Liver (tissue), 8 donors: ENCODE measurements at regions not wholly inside any gene's neighbourhood (a gene's known extent, or its start where the extent isn't known, plus 50 kb on each side); places are given as distances from the start of the nearest gene placed in this dataset.

Source experiments
- DNase-seq: peaks from one replicate; pipeline ENCODE4 v3.0.0-alpha.2; 2017; ENCODE audit warnings: low spot score
- H3K27ac ChIP-seq, 2 donors: one replicate each; pipeline ENCODE4 v1.7.0; 2013; ENCODE audit warnings: inconsistent platforms in 2 of 2, low read length in 2 of 2, control low read depth in 1 of 2, low read depth in 1 of 2, mild to moderate bottlenecking in 1 of 2
- H3K27me3 ChIP-seq, 4 donors: one replicate each; pipeline versions ENCODE4 v1.6.1 to v1.7.0; 2013; ENCODE audit warnings: low read length in 3 of 4, inconsistent platforms in 1 of 4, mild to moderate bottlenecking in 1 of 4, moderate library complexity in 1 of 4; ENCODE audit not compliant: control insufficient read depth in 4 of 4, insufficient read depth in 4 of 4
- H3K36me3 ChIP-seq, 4 donors: one replicate each; pipeline versions ENCODE4 v1.6.1 to v1.7.0; 2013; ENCODE audit warnings: low read length in 3 of 4, mild to moderate bottlenecking in 3 of 4, low read depth in 1 of 4, moderate library complexity in 1 of 4; ENCODE audit not compliant: control insufficient read depth in 4 of 4, insufficient read depth in 3 of 4
- H3K4me1 ChIP-seq, 4 donors: one replicate each; pipeline versions ENCODE4 v1.6.1 to v1.7.0; 2013; ENCODE audit warnings: low read length in 3 of 4, mild to moderate bottlenecking in 3 of 4, moderate library complexity in 1 of 4; ENCODE audit not compliant: control insufficient read depth in 4 of 4, insufficient read depth in 4 of 4
- H3K4me3 ChIP-seq, 3 donors: one replicate each; pipeline versions ENCODE4 v1.6.1 to v1.7.0; 2013; ENCODE audit warnings: low read length in 3 of 3, control low read depth in 1 of 3, low read depth in 1 of 3, mild to moderate bottlenecking in 1 of 3
- H3K9ac ChIP-seq, 2 donors: one replicate each; pipeline ENCODE4 v1.7.0; 2013; ENCODE audit warnings: low read length in 2 of 2, mild to moderate bottlenecking in 2 of 2, moderate library complexity in 2 of 2, control low read depth in 1 of 2, low read depth in 1 of 2
- H3K9me3 ChIP-seq, 4 donors: one replicate each; pipeline versions ENCODE4 v1.6.1 to v1.7.0; 2013; ENCODE audit warnings: low read length in 3 of 4; ENCODE audit not compliant: control insufficient read depth in 4 of 4
- ATF3 ChIP-seq: IDR thresholded peaks from 2 replicates; pipeline ENCODE4 v1.6.1; 2016; ENCODE audit warnings: antibody characterized with exemption
- CTCF ChIP-seq: fragments of 150-350 bp; IDR thresholded peaks from 2 replicates; pipeline ENCODE4 v1.5.1; 2017; ENCODE audit warnings: improper control_type of control experiment, low read depth, low read length; ENCODE audit not compliant: missing input control
- EGR1 ChIP-seq, 2 donors: IDR thresholded peaks; 2 replicates each; pipeline ENCODE4 v1.6.1; 2016 to 2018; ENCODE audit warnings: antibody characterized with exemption in 2 of 2, low read depth in 2 of 2
- FOXA1 ChIP-seq: IDR thresholded peaks from 2 replicates; pipeline ENCODE4 v1.6.1; 2016; ENCODE audit warnings: antibody characterized with exemption
- FOXA2 ChIP-seq: IDR thresholded peaks from 2 replicates; pipeline ENCODE4 v1.6.1; 2016; ENCODE audit warnings: antibody characterized with exemption
- GABPA ChIP-seq, 2 donors: IDR thresholded peaks in 1 of 2; conservative IDR thresholded peaks in 1 of 2; 2 replicates each; pipeline ENCODE4 v1.6.1; 2016; ENCODE audit warnings: antibody characterized with exemption in 2 of 2, mild to moderate bottlenecking in 1 of 2, moderate library complexity in 1 of 2
- HNF4A ChIP-seq, 2 donors: conservative IDR thresholded peaks; 2 replicates each; pipeline ENCODE4 v1.6.1; 2016; ENCODE audit warnings: antibody characterized with exemption in 2 of 2, mild to moderate bottlenecking in 2 of 2
- HNF4G ChIP-seq: IDR thresholded peaks from 2 replicates; pipeline ENCODE4 v1.6.1; 2016; ENCODE audit warnings: antibody characterized with exemption
- JUND ChIP-seq, 2 donors: IDR thresholded peaks; 2 replicates each; pipeline ENCODE4 v1.6.1; 2016; ENCODE audit warnings: antibody characterized with exemption in 2 of 2
- MAX ChIP-seq: IDR thresholded peaks from 2 replicates; pipeline ENCODE4 v1.6.1; 2016; ENCODE audit warnings: antibody characterized with exemption
- NR2F2 ChIP-seq: IDR thresholded peaks from 2 replicates; pipeline ENCODE4 v1.6.1; 2016; ENCODE audit warnings: antibody characterized with exemption
- RAD21 ChIP-seq, 2 donors: IDR thresholded peaks; 2 replicates each; pipeline ENCODE4 v1.6.1; 2016; ENCODE audit warnings: antibody characterized with exemption in 2 of 2, mild to moderate bottlenecking in 2 of 2
- REST ChIP-seq: IDR thresholded peaks from 2 replicates; pipeline ENCODE4 v1.6.1; 2016; ENCODE audit warnings: antibody characterized with exemption, mild to moderate bottlenecking
- RXRA ChIP-seq, 2 donors: IDR thresholded peaks; 2 replicates each; pipeline ENCODE4 v1.6.1; 2017 to 2018; ENCODE audit warnings: antibody characterized with exemption in 2 of 2, mild to moderate bottlenecking in 1 of 2
- SP1 ChIP-seq: IDR thresholded peaks from 2 replicates; pipeline ENCODE4 v1.6.1; 2018; ENCODE audit warnings: antibody characterized with exemption, mild to moderate bottlenecking
- TAF1 ChIP-seq: conservative IDR thresholded peaks from 2 replicates; pipeline ENCODE4 v1.6.1; 2016; ENCODE audit warnings: antibody characterized with exemption, mild to moderate bottlenecking
- YY1 ChIP-seq: IDR thresholded peaks from 2 replicates; pipeline ENCODE4 v1.6.1; 2016; ENCODE audit warnings: antibody characterized with exemption, mild to moderate bottlenecking
- ZBTB33 ChIP-seq: IDR thresholded peaks from 2 replicates; pipeline ENCODE4 v1.6.1; 2016; ENCODE audit warnings: antibody characterized with exemption
- WGBS: extraction: QIAGEN DNeasy Blood & Tissue Kit; methylation state at CpG from one replicate; pipeline ENCODE4 v1.1.7; 2013; 5-methylcytosine and 5-hydroxymethylcytosine counted together
- donor health status: healthy.
- donor health status: healthy.
- donor health status: healthy.
- donor health status: healthy.
- donor health status: healthy.

GRCh38 chrX:74063426-74064155 is 211.1 kb upstream of the XIST start:
- TF ChIP-seq ATF3 (no peak), YY1 (no peak), NR2F2 (no peak), CTCF (no peak), HNF4G (no peak), RAD21 (IDR thresholded peaks at IDR 0.05) (no peak), FOXA1 (no peak), EGR1 (IDR thresholded peaks at IDR 0.05; ENCODE audit: low read depth in 2 of 2) (no peak), FOXA2 (no peak), JUND (IDR thresholded peaks at IDR 0.05) (no peak)

GRCh38 chrX:74061879-74062278 is 209.4 kb upstream of the XIST start:
- 87% methylated on average over 4 of the region's 4 CpGs for WGBS
- no peaks in the 10 kb centered on the region for H3K36me3 ChIP-seq
- no peaks in the 10 kb centered on the region for H3K9me3 ChIP-seq
- H3K27ac ChIP-seq, result no peak overlapping the region
- TF ChIP-seq ZBTB33, result no peak
- TF ChIP-seq RAD21 (IDR thresholded peaks at IDR 0.05), result no peak
- TF ChIP-seq HNF4A (conservative IDR thresholded peaks at IDR 0.05), result no peak
- no peak for TF ChIP-seq HNF4G
- TF ChIP-seq REST, result no peak
- TF ChIP-seq SP1, result no peak
- no peak for TF ChIP-seq RXRA (IDR thresholded peaks at IDR 0.05)
- no peak for TF ChIP-seq ATF3
- TF ChIP-seq GABPA (IDR thresholded peaks at IDR 0.05 in 1 of 2, conservative IDR thresholded peaks at IDR 0.05 in 1 of 2), result no peak
- no peak for TF ChIP-seq NR2F2
- TF ChIP-seq CTCF, result no peak
- TF ChIP-seq JUND (IDR thresholded peaks at IDR 0.05), result no peak
- TF ChIP-seq YY1, result no peak
- no peak for TF ChIP-seq TAF1
- TF ChIP-seq MAX, result no peak
- TF ChIP-seq FOXA1, result no peak
- no peak for TF ChIP-seq EGR1 (IDR thresholded peaks at IDR 0.05; ENCODE audit: low read depth in 2 of 2)
- no peak for TF ChIP-seq FOXA2
- no peak for DNase-seq
- H3K9ac ChIP-seq, result no peak overlapping the region
- H3K4me3 ChIP-seq, result no peak overlapping the region
- no peaks in the 10 kb centered on the region for H3K4me1 ChIP-seq
- H3K27me3 ChIP-seq, result no peaks in the 10 kb centered on the region

More at GRCh38 chrX:74063426-74064155, 211.1 kb upstream of the XIST start:
- no peak overlapping the region for H3K4me3 ChIP-seq
- H3K9me3 ChIP-seq, result peaks cover 0 to 3% (median 1%) of the 10 kb centered on the region in 4 donors
- no peak overlapping the region for H3K9ac ChIP-seq
- 96% methylated on average over 1 of the region's 1 CpG for WGBS
- no peaks in the 10 kb centered on the region for H3K27me3 ChIP-seq
- no peaks in the 10 kb centered on the region for H3K36me3 ChIP-seq
- no peak overlapping the region for H3K27ac ChIP-seq
- DNase-seq, result no peak
- no peaks in the 10 kb centered on the region for H3K4me1 ChIP-seq
